Fibroblast of the aortic adventitia (primary cell): ENCODE measurements at regions not wholly inside any gene's neighbourhood (a gene's known extent, or its start where the extent isn't known, plus 50 kb on each side); places are given as distances from the start of the nearest gene placed in this dataset.

Experiments
- DNase-seq: peaks from one replicate; pipeline ENCODE4 v3.0.0-alpha.2; 2010; ENCODE audit warnings: low read depth
- H3K4me3 ChIP-seq: 2 replicates; pipeline ENCODE4 v1.5.1; 2011; ENCODE audit warnings: low read depth, mild to moderate bottlenecking, control low read depth, low read length, moderate library complexity
- TF ChIP-seq, protein P1 (sequence below): IDR thresholded peaks from 2 replicates; pipeline ENCODE4 v1.5.1; 2011; ENCODE audit warnings: mild to moderate bottlenecking, low read length, control low read depth, inconsistent platforms; ENCODE audit not compliant: insufficient read depth

DNA sequence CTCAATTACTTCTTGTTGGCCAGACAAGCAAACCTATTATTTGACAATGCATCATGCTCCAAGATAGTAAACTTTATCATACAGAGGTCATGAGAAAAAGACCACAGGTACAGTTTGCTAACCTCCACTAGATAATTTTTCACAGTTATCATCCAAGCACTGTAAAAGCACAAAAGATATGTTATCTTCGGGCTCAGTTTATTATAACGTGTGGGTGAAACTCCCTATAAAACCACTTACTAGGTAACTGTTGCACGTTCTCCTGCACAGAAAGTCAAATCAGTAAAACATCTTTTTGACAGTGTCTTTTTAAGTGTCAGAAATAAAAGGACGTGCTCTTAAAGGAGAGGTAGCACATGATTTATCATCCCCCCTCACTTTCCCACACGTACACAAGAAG is 94.7 kb upstream of the BCL11A start:
- no peak for DNase-seq
- TF ChIP-seq, protein P1, sequence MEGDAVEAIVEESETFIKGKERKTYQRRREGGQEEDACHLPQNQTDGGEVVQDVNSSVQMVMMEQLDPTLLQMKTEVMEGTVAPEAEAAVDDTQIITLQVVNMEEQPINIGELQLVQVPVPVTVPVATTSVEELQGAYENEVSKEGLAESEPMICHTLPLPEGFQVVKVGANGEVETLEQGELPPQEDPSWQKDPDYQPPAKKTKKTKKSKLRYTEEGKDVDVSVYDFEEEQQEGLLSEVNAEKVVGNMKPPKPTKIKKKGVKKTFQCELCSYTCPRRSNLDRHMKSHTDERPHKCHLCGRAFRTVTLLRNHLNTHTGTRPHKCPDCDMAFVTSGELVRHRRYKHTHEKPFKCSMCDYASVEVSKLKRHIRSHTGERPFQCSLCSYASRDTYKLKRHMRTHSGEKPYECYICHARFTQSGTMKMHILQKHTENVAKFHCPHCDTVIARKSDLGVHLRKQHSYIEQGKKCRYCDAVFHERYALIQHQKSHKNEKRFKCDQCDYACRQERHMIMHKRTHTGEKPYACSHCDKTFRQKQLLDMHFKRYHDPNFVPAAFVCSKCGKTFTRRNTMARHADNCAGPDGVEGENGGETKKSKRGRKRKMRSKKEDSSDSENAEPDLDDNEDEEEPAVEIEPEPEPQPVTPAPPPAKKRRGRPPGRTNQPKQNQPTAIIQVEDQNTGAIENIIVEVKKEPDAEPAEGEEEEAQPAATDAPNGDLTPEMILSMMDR: no peak
- H3K4me3 ChIP-seq: no peak overlapping the region

DNA sequence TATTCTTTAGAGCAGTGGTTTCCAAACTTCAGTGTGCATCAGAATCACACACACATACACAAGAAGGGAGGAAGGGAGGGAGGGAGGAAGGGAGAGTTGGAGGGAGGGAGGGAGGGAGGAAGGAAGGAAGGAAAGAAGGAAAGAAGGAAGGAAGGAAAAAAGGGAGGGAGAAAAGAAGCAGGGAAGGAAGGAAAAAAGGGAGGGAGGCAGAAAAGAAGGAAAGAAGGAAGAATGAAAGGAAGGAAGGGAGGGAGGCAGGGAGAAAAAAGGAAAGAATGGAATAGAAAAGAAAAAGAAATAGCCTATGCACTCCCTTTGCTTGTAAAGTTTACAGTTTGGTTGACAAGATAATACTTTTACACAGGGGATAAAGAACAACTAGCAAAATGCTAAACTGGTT is 96.3 kb upstream of the BCL11A start:
- TF ChIP-seq, protein P1: no peak
- no peak overlapping the region for H3K4me3 ChIP-seq
- no peak for DNase-seq

DNA sequence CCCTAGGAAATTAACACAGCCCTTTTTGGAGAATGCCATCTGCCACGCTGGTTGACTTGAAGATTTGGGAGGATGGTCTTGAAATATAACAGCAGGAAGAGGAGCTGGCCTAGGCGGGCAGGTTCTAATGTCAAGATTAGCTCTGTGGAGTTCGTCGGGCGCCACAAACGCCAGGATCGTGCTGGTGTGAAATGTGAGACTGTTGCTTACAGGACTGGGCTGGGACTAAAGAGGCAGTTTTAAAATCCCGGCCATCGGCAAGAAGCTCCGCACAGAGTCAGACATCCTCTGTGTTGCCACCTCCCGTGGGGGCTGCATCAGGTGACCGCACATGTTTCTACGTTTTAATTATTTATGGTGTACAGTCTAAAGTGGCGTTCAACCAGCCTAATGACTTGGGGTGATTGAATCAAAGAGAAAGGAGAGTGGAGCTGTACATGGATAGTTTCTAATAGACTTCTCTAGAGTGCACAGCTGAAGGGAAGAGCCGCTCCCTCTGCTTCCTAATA is 99.4 kb upstream of the BCL11A start:
- DNase-seq: no peak
- no peak overlapping the region for H3K4me3 ChIP-seq
- TF ChIP-seq, protein P1: no peak

DNA sequence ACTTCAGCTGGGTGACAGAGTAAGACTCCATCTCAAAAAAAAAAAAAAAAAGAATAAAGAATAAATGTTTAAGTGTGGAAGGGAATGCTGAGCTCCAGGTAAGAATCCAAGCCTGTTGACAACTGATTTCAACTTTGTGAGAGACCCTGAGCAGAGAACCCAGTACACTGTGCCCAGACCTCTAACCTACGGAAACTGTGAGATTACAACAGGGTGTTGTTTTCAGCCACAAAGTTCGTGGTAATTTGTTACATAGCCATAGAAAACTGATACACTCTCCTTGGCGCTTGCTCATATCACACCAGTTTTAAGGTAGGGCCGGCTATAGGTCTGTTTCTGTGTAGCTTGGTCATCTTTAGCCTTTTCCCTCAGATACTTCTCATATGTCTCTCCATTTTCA is 98.4 kb upstream of the PAPOLG start:
- no peak overlapping the region for H3K4me3 ChIP-seq
- DNase-seq: no peak
- TF ChIP-seq, protein P1: no peak

DNA sequence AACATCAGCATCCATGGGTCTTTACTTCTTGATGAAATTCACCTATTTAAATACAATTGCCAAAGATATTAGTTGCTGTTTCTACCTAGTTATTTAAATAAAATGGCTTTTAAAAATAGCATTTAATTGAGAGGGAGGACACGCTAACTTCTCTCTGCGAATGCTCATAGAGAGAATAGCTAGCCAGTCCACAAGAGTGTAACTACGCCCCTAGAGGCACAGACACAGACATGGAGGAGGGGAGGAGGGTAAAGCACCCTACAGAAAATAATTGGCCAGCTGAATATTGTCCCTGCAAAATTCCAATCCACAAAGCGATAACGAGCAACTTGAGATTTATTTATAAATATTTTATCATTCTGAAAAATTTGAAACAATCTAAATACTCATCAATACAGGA is 97.0 kb upstream of the PAPOLG start:
- TF ChIP-seq, protein P1: no peak
- H3K4me3 ChIP-seq: no peak overlapping the region
- no peak for DNase-seq

DNA sequence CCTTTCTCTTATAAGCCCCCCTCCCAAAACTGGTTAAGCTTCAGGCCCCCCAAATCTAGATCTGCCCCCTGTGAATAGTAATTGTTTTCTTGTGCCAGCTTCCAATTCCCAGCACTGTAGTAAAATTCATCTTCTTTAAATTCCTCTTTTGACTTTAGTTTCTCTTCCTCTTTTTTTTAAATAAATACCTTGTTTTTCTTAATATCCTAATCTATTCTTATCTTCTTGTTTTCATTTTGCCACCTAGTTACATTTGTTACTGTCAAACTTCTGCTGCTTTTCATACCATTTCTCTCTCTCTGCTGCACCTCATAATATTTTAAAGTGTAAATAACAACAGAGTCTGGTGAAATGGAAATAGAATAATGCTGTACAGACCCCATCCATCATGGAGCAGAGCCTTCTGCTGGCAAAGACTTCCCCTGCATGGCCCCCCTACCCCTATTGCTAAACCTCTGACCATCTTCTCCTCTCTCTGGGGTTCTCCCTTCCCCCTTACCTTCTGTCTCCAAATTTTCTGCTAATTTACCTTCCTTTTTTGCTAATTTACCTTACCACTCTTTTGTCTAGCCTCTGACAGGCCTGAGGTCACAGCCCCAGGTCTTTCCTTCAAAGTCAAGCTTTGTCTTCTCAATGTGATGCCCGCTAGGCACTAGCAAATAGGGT is 94.9 kb upstream of the PAPOLG start:
- DNase-seq: no peak
- H3K4me3 ChIP-seq: no peak overlapping the region
- TF ChIP-seq, protein P1: no peak

DNA sequence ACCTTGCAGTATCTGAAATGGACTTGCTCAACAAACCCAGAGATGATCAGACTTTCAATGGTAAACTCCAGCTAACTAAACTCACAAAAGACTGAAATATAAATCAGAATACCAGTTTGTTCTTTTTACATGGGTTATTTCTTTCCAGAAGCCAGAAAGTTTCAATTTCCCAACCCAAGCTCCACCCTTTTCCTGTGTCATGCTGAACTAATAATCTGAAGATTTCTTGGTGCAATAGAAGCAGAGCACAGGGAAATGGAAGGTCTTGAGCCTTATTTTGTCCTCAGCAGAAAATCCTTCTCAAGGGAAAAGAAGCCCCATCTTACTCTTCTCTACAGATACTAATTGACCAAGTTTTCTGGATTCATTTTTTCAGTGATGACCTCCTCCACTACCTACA is 93.3 kb upstream of the PAPOLG start:
- no peak for DNase-seq
- TF ChIP-seq, protein P1: no peak
- no peak overlapping the region for H3K4me3 ChIP-seq
